ENCODE measurements at regions not wholly inside any gene's neighbourhood (a gene's known extent, or its start where the extent isn't known, plus 50 kb on each side); places are given as distances from the start of the nearest gene placed in this dataset.

GRCh38 chr5:23977997-23978396 lies 470.6 kb downstream of the PRDM9 start:
- TF ChIP-seq, protein P1, sequence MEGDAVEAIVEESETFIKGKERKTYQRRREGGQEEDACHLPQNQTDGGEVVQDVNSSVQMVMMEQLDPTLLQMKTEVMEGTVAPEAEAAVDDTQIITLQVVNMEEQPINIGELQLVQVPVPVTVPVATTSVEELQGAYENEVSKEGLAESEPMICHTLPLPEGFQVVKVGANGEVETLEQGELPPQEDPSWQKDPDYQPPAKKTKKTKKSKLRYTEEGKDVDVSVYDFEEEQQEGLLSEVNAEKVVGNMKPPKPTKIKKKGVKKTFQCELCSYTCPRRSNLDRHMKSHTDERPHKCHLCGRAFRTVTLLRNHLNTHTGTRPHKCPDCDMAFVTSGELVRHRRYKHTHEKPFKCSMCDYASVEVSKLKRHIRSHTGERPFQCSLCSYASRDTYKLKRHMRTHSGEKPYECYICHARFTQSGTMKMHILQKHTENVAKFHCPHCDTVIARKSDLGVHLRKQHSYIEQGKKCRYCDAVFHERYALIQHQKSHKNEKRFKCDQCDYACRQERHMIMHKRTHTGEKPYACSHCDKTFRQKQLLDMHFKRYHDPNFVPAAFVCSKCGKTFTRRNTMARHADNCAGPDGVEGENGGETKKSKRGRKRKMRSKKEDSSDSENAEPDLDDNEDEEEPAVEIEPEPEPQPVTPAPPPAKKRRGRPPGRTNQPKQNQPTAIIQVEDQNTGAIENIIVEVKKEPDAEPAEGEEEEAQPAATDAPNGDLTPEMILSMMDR (optimal IDR thresholded peaks at IDR 0.05 in 1 of 3, IDR thresholded peaks at IDR 0.05 in 1 of 3, conservative IDR thresholded peaks at IDR 0.05 in 1 of 3; ENCODE audit: extremely low read depth in 1 of 3, insufficient read depth in 2 of 3, low read length in 3 of 3), result peak; percentile 9 to 39 (median 14)
- TF ChIP-seq EZH2 (IDR thresholded peaks at IDR 0.05; ENCODE audit: low read length), result no peak
